22Rv1 (cell line): ENCODE measurements at regions not wholly inside any gene's neighbourhood (a gene's known extent, or its start where the extent isn't known, plus 50 kb on each side); places are given as distances from the start of the nearest gene placed in this dataset.

ENCODE experiments used
- CTCF ChIP-seq: fragments of 450-650 bp; IDR thresholded peaks from 2 replicates; pipeline ENCODE4 v1.5.1; 2017; ENCODE audit warnings: mild to moderate bottlenecking
- ZFX ChIP-seq: fragments of 450-650 bp; IDR thresholded peaks from 2 replicates; pipeline ENCODE4 v1.6.1; 2017; ENCODE audit warnings: antibody characterized with exemption, borderline replicate concordance

- TF ChIP-seq CTCF (no peak), ZFX (no peak)
Measured at GRCh38 chr3:17877299-17877698, 134.9 kb upstream of the TBC1D5 start.
